HEK293 (cell line): ENCODE measurements at regions not wholly inside any gene's neighbourhood (a gene's known extent, or its start where the extent isn't known, plus 50 kb on each side); places are given as distances from the start of the nearest gene placed in this dataset.
"Not testable (repeated sequence)": the region's sequence is repeated elsewhere in the genome, so short reads cannot be mapped to it uniquely, and the experiment has no call there.

Experiments used
- SETDB1 ChIP-seq: IDR thresholded peaks from one replicate; pipeline ENCODE4 v1.6.1; 2017; ENCODE audit warnings: mild to moderate bottlenecking, low read length, moderate library complexity, mixed read lengths; ENCODE audit not compliant: insufficient read length
- ZBTB7A ChIP-seq: fragments of 450-650 bp; formaldehyde crosslinking; IDR thresholded peaks from 2 replicates; pipeline ENCODE4 v1.5.1; 2016; ENCODE audit warnings: low read depth, missing biosample characterization, missing genetic modification characterization
- ZBTB8A ChIP-seq: fragments of 450-650 bp; formaldehyde crosslinking; IDR thresholded peaks from 2 replicates; pipeline ENCODE4 v1.5.1; 2016; ENCODE audit warnings: missing biosample characterization, missing genetic modification characterization
- ZNF350 ChIP-seq: fragments of 450-650 bp; formaldehyde crosslinking; IDR thresholded peaks from 2 replicates; pipeline ENCODE4 v1.5.0; 2017; ENCODE audit warnings: missing biosample characterization, mild to moderate bottlenecking, missing genetic modification characterization
- ZNF501 ChIP-seq: fragments of 450-650 bp; formaldehyde crosslinking; IDR thresholded peaks from 2 replicates; pipeline ENCODE4 v1.5.1; 2016; ENCODE audit warnings: missing biosample characterization, missing genetic modification characterization
- ZNF514 ChIP-seq: fragments of 450-650 bp; formaldehyde crosslinking; IDR thresholded peaks from 2 replicates; pipeline ENCODE4 v1.5.1; 2016; ENCODE audit warnings: missing biosample characterization, missing genetic modification characterization
- ZSCAN23 ChIP-seq: fragments of 450-650 bp; formaldehyde crosslinking; IDR thresholded peaks from 2 replicates; pipeline ENCODE4 v1.5.1; 2016; ENCODE audit warnings: missing biosample characterization, missing genetic modification characterization
- TF ChIP-seq, protein P1 (sequence below): fragments of 450-650 bp; formaldehyde crosslinking; IDR thresholded peaks from 2 replicates; pipeline ENCODE4 v1.5.1; 2016; ENCODE audit warnings: missing biosample characterization, missing genetic modification characterization
- TF ChIP-seq, protein P2 (sequence below): fragments of 450-650 bp; formaldehyde crosslinking; IDR thresholded peaks from 2 replicates; pipeline ENCODE4 v1.5.1; 2017; ENCODE audit warnings: missing biosample characterization, missing genetic modification characterization

DNA sequence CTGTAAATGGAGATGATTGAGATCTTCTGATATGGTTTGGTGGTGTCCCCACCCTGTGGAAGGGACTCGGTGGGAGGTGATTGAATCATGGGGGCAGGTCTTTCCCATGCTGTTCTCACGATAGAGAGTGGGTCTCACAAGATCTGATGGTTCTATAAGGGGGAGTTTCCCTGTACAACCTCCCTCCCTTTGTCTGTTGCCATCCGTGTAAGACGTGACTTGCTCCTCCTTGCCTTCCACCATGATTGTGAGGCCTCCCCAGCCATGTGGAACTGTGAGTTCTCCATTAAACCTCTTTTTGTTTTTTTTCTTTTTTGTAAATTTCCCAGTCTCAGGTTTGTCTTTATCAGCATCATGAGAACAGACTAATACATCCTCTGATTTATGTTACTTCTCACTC is 55.1 kb upstream of the PAGE5 start:
- TF ChIP-seq ZSCAN23 (tag by site-specific recombination); ZNF514 (tag by site-specific recombination); ZNF501 (tag by site-specific recombination); ZBTB8A (tag by site-specific recombination); ZBTB7A; ZNF350 (tag by site-specific recombination): not testable (repeated sequence)
- TF ChIP-seq, protein P1, sequence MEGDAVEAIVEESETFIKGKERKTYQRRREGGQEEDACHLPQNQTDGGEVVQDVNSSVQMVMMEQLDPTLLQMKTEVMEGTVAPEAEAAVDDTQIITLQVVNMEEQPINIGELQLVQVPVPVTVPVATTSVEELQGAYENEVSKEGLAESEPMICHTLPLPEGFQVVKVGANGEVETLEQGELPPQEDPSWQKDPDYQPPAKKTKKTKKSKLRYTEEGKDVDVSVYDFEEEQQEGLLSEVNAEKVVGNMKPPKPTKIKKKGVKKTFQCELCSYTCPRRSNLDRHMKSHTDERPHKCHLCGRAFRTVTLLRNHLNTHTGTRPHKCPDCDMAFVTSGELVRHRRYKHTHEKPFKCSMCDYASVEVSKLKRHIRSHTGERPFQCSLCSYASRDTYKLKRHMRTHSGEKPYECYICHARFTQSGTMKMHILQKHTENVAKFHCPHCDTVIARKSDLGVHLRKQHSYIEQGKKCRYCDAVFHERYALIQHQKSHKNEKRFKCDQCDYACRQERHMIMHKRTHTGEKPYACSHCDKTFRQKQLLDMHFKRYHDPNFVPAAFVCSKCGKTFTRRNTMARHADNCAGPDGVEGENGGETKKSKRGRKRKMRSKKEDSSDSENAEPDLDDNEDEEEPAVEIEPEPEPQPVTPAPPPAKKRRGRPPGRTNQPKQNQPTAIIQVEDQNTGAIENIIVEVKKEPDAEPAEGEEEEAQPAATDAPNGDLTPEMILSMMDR = not testable (repeated sequence)
- TF ChIP-seq, protein P2, sequence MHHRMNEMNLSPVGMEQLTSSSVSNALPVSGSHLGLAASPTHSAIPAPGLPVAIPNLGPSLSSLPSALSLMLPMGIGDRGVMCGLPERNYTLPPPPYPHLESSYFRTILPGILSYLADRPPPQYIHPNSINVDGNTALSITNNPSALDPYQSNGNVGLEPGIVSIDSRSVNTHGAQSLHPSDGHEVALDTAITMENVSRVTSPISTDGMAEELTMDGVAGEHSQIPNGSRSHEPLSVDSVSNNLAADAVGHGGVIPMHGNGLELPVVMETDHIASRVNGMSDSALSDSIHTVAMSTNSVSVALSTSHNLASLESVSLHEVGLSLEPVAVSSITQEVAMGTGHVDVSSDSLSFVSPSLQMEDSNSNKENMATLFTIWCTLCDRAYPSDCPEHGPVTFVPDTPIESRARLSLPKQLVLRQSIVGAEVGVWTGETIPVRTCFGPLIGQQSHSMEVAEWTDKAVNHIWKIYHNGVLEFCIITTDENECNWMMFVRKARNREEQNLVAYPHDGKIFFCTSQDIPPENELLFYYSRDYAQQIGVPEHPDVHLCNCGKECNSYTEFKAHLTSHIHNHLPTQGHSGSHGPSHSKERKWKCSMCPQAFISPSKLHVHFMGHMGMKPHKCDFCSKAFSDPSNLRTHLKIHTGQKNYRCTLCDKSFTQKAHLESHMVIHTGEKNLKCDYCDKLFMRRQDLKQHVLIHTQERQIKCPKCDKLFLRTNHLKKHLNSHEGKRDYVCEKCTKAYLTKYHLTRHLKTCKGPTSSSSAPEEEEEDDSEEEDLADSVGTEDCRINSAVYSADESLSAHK (tag by site-specific recombination) = not testable (repeated sequence)
- TF ChIP-seq SETDB1 = peak; percentile 59
